ENCODE measurements at regions not wholly inside any gene's neighbourhood (a gene's known extent, or its start where the extent isn't known, plus 50 kb on each side); places are given as distances from the start of the nearest gene placed in this dataset.
"Not testable (repeated sequence)": the region's sequence is repeated elsewhere in the genome, so short reads cannot be mapped to it uniquely, and the experiment has no call there.

DNA sequence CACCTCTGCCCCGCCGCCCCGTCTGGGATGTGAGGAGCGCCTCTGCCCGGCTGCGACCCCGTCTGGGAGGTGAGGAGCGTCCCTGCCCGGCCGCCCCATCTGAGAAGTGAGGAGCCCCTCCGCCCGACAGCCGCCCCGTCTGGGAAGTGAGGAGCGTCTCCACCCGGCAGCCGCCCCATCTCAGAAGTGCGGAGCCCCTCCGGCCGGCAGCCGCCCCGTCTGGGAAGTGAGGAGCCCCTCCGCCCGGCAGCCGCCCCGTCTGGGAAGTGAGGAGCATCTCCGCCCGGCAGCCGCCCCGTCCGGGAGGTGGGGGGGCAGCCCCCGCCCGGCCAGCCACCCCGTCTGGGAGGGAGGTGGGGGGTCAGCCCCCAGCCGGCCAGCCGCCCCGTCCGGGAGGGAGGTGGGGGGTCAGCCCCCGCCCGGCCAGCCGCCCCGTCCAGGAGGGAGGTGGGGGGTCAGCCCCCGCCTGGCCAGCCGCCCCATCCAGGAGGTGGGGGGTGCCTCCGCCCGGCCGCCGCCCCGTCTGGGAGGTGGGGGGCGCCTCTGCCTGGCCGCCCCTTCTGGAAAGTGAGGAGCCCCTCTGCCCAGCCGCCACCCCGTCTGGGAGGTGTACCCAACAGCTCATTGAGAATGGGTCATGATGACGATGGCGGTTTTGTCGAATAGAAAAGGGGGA lies 121.3 kb upstream of the DCAF12L1 start:
- H2BK120ac ChIP-seq (ENCODE audit: low read depth, low read length, poor library complexity, severe bottlenecking); H3K18ac ChIP-seq (ENCODE audit: insufficient read length, low read depth, low read length); H3K56ac ChIP-seq (ENCODE audit: insufficient read length, low read depth, low read length); H3K79me1 ChIP-seq (ENCODE audit: insufficient read depth, low read depth, low read length, poor library complexity, severe bottlenecking); H4K91ac ChIP-seq (ENCODE audit: insufficient read length, low read depth, low read length); H3K9me3 ChIP-seq (ENCODE audit: control insufficient read depth, low read depth, low read length); H3K27me3 ChIP-seq (ENCODE audit: insufficient read depth, low read length); H3K9ac ChIP-seq (ENCODE audit: extremely low read depth, insufficient read length, low read length); H3K79me2 ChIP-seq (ENCODE audit: insufficient read depth, low read length); H3K14ac ChIP-seq (ENCODE audit: insufficient read depth, low read length); H3K4me1 Mint-ChIP-seq; H3K4me3 Mint-ChIP-seq; H3K4me2 ChIP-seq (ENCODE audit: insufficient read depth, insufficient read length, low read length); H3K23ac ChIP-seq (ENCODE audit: insufficient read length, low read depth, low read length); H2BK20ac ChIP-seq (ENCODE audit: low read depth, low read length, poor library complexity, severe bottlenecking); H2BK12ac ChIP-seq (ENCODE audit: insufficient read length, low read depth, low read length); H3K23me2 ChIP-seq (ENCODE audit: insufficient read length, low read depth, low read length, poor library complexity, severe bottlenecking); H3K4ac ChIP-seq (ENCODE audit: low read depth, low read length); H2BK15ac ChIP-seq (ENCODE audit: low read depth, low read length); H3T11ph ChIP-seq (ENCODE audit: low read length); H2AK5ac ChIP-seq (ENCODE audit: insufficient read length, low read length); H3K27me3 Mint-ChIP-seq (ENCODE audit: low read depth); DNase-seq; H2BK5ac ChIP-seq (ENCODE audit: insufficient read length, low read length); H4K5ac ChIP-seq (ENCODE audit: insufficient read length, low read depth, low read length); H2AFZ ChIP-seq (ENCODE audit: low read length); H3K4me1 ChIP-seq (ENCODE audit: insufficient read depth, low read length); H3K27ac ChIP-seq (ENCODE audit: insufficient read length, low read depth, low read length); H4K20me1 ChIP-seq (ENCODE audit: control insufficient read depth, insufficient read depth, insufficient read length); H3K27ac Mint-ChIP-seq; H4K8ac ChIP-seq (replicated peaks; ENCODE audit: insufficient read length, low read depth, low read length): not testable (repeated sequence)
- Mint-ChIP-seq H3K9me3 (peaks cover 66 to 77% of the 10 kb centered on the region in 2 experiments), H3K36me3 (ENCODE audit: insufficient read depth in 1 of 3, low read depth in 3 of 3) (peaks cover 22 to 26% (median 25%) of the 10 kb centered on the region in 3 experiments)
- WGBS (ENCODE audit: extremely low coverage, insufficient read length, low lambda C conversion rate) = no CpG with 5 or more reads among the region's 56 CpGs

Data from H9 (cell line).